Stimulated activated naive CD8-positive, alpha-beta T cell treated with anti-CD3 and anti-CD28 coated beads, Interleukin-15, Interleukin-2, amounts not matched to agents 100 U/mL and 50 U/mL, for 24 hours (primary cell): ENCODE measurements at regions not wholly inside any gene's neighbourhood (a gene's known extent, or its start where the extent isn't known, plus 50 kb on each side); places are given as distances from the start of the nearest gene placed in this dataset.
"Not testable (repeated sequence)": the region's sequence is repeated elsewhere in the genome, so short reads cannot be mapped to it uniquely, and the experiment has no call there.

Experiments
- ATAC-seq: fragments of 150-1000 bp; cut with Tn5 transposase; one replicate; pipeline ENCODE4 v1.10.0; 2021
- DNase-seq: peaks from one replicate; pipeline ENCODE4 v3.0.0; 2021

DNA sequence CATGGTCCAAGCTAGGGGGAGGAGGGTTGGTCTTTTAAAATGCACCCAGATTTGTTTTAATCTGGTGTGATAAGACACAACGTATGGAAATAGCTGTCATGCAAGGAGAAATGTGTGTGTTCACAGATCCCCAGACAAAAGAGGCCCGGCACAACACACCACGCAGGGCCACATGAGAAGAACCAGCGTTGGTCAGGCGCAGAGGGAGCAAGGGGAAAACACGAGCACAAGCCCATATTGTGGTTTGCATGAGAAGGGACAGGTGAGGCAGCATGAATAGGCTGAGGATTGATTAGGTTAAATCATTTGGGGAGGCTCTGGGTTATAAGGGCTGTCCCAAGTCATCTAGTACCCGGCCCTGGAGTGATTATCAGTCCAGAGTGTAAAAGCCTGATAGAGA lies 272.5 kb upstream of the NCKAP5 start:
- no peak for ATAC-seq
- DNase-seq = no peak

DNA sequence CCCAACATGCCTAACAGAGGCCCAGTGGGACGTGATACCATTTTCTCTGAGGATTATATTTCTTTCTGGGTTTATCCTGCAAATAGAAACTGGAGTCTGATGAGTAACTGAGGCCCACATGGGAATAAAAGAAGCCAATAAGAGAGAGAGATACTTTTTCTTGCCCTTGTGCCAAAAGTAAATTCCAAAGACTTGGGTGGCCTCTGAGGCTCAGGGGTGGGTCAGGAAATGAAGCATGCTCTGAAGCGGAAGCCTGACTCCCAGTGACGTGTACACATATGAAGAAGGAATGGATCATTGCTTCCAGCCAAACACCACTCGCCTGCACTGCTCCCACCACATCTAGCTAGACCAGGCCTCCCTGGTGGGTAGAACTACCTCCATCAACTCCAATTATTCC lies 273.6 kb upstream of the NCKAP5 start:
- DNase-seq (no peak), ATAC-seq (no peak)

DNA sequence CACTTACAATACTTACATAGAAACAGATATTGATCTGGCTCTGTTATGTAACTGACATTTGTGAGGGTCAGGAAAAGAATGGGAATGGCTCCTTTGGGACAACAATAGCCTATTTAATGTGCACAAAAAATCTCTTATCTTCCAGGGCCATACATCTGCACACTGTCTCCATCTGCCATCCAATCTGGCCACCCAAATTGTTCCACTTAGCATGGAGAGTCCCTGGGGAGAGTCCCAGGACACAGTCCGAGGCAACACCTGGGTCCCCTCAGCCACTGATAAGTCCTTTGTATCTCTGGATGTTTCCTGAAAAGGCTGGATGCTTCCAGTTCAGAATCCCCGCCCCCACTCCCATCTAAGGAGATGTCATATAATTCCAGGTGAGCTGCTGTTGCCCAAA lies 274.2 kb upstream of the NCKAP5 start:
- no peak for DNase-seq

DNA sequence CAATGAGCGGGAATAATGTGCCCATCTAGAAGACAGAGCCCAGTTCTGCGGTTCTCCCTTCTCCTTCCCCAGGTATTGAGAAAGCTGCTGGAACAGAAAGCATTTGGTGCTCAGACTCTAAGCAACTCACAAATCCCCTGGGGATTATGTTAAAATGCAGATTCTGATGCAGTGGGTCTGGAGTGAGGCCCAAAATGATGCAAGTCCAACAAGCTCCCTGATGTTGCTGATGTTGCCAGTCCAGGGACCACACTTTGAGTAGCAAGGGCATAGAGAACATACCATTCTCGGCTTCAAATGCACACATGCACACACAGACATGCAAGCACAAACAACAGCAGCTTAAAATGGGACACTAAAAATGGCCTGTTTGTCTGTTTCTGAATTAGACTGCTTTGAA lies 274.8 kb upstream of the NCKAP5 start:
- ATAC-seq = no peak
- DNase-seq = no peak

More for the DNA sequence above, 274.2 kb upstream of the NCKAP5 start:
- no peak for ATAC-seq

DNA sequence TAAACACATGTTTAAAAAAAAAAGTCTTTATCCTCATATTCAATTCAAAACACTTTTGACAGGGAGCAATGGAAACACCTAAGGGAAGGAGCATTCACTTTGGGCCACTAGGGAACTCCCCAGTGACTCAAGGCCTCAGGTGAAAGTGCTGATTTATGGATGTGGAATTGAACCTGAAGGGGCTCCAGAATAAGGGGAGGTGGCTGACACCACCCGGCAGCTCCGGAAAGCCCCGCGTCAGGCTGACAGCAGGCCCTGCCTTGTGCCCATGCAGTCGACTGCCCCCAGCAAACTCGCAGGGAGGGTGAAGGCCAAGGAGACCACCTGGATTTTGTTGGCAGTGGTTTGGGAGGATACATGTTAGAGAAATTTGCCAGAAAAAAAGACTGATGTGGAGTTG lies 275.3 kb upstream of the NCKAP5 start:
- ATAC-seq = no peak

DNA sequence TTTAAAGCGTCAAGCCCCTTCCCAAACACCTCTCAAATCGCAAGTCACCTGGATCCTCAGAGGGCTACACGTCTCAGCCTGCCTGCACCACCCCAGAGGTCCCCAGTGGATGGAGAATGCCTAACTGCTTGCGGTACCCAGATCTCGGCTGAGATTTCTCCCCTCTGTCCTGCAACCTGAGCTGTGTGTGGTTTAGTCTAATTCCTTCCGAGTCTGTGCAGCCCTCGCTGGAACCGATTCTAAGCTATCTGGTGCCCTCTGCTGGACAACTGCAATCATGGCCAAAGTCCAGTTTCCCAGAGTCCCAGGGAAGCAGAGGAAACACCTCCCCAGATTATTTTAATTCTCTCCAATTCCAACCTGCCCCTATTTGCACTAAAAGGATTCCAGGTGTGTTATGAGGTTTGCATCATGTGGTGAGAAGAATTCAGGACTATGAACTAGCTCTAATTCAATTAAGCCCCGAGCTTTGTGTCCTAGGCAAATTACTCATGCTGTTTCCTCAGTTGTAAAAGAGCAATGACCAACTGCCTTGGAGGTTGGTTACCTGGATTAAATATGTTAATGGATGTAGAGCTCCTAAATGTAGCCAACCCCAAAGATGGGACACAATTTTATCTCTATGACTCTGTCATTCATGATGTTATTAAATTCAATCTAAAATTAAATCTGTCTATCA lies 276.1 kb upstream of the NCKAP5 start:
- peak; percentile 54 for DNase-seq
- peak; percentile 46 for ATAC-seq

More for the DNA sequence above, 275.3 kb upstream of the NCKAP5 start:
- no peak for DNase-seq

DNA sequence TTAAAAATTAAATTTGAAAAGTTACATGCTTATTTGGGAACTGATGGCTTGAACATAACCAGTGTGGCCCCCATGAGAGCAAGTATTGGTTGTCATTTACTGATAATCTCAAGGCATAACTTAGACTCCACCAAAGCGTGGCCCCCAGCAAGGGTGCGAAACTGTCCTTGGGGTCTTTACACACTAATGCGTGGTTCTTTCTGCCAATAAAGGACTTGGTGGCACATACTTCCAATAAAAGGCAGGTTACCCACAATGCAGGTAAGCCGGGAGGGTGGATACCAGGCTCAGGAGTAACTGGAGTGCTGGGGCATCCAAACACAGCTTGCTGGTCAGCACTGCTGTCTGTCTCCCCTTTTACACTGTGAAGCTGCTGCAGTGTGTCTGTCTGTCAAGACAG lies 278.2 kb upstream of the NCKAP5 start:
- no peak for DNase-seq
- no peak for ATAC-seq

GRCh38 chr2:133847591-133847990 lies 279.3 kb upstream of the NCKAP5 start:
- ATAC-seq = no peak
- no peak for DNase-seq

DNA sequence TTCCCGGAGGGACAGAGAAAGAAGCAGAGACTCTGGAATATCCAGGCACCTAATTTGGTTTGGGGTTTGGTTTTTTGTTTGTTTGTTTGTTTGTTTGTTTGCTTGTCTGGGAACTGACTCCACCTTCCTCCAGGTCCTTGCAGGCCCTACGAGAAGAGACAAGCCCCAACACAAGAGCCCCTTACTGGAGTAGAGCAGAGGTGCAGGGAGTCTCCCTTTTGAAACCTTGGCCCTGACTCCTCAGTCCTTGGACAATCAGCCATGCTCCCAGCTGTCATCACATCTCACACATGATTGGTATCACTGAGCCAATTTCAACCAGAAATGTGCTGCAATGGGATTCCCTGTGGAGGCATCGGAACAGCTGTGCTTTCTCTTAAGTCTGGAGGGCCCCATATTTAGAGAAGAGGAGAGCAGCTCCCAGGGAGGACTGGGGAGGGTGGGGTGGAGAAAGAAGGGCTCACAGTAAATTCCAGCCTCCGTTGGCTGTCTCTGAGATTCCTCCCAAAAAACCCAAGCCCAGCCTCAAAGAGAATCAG lies 279.9 kb upstream of the NCKAP5 start:
- no peak for ATAC-seq
- DNase-seq = no peak

DNA sequence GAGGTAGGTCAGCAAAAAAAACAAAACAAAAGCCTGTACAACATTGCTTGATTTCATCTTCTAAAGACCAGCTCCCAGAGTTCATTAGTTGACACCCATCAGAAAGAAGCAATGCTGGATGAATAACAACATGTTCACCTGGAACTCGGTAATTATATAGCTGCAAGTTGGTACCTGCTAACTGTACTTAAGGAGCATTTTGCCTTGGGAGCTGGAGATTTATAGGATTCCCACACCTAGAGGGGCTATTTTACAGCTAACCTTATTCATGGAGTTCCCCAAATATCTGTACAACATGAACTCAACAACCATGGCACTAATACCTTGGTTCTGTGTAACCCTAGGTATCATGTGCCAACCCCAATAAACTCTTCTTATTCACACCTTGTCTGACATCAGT lies 281.1 kb upstream of the NCKAP5 start:
- ATAC-seq = no peak
- DNase-seq = no peak

GRCh38 chr2:133854603-133855200 lies 286.4 kb upstream of the NCKAP5 start:
- DNase-seq (no peak), ATAC-seq (no peak)

- no peak for ATAC-seq
Measured at GRCh38 chr2:133855526-133855925, 287.3 kb upstream of the NCKAP5 start.

GRCh38 chr2:133856678-133857077 lies 288.4 kb upstream of the NCKAP5 start:
- no peak for ATAC-seq
- DNase-seq = no peak

More at GRCh38 chr2:133855526-133855925, 287.3 kb upstream of the NCKAP5 start:
- no peak for DNase-seq

DNA sequence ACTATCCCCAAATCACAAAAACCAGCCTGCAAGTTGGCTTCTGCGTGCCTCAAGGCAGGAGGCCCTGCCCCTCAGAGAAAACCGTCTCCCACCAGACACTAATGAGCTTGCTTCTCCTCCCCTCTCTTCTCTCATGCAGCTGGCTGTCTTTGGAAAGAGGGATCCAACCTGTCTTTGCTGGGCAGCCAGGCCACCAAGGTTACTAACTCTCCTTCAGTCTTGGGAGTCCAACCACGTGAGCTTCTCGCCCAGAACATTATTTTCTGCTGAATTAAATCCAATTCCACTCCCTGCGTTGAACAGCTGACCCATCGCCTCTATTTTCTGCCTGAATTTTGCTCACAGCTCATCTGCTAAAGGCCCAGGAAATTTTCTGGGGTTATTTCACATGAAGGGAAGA lies 291.3 kb upstream of the NCKAP5 start:
- DNase-seq = no peak
- no peak for ATAC-seq

DNA sequence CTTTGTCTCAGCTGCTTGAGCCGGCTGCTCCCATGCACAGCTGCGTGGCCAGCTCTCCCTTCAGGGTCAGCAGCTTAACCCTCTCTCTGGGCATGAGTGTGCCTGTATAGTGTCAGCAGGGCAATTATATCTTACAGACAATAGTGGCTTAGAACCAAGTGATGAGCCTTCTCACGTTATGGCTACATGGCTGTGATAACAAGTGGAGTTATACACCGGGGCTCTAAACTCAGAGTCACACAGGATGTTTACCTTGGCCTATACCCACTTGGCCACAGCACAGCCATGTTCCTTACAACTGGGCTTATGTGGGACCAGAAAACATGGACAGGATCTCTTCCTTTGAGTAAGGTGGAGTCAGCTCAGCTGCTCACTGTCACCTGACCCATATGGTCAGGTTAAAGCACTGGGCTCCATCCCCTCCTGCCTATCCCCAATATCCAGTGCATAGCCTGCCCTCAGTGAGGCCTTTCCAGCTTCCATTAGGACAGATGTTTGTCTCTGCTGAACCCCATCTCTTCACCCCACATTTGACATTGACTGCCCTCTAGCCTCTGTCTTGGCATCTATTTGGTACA lies 294.2 kb upstream of the NCKAP5 start:
- ATAC-seq (no peak), DNase-seq (no peak)

DNA sequence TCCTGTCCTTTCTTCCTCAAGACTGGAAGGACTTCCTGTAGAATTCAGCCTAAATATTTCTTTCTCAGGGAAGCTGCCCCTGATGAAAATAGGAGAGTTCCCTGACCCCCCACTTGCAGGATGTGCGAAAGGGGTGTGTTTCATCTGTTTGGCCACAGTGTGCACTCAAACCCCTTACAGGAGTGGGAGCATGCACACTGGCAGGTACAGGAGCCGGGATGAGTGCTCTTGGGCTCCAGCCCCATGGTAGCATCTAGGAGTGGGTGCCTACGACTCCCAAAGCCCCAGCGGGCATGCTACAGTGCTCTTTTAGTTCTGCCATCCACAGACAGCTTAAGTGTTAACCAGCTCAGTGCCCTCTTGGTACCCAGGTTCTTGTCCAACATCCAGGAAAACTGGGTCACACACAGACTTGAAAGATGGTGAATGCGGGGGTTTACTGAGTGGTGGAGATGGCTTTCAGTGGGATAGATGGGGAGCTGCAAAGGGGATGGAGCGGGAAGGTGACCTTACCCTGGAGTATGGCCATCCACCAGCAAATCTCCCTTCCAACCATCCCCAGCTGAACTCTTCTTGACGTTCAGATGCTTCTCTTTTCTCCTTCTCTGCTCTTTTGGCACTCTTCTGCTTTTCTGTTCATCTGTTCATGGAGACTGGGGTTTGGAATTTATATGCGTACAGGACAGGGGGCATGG lies 295.0 kb upstream of the NCKAP5 start:
- no peak for DNase-seq
- ATAC-seq = no peak

DNA sequence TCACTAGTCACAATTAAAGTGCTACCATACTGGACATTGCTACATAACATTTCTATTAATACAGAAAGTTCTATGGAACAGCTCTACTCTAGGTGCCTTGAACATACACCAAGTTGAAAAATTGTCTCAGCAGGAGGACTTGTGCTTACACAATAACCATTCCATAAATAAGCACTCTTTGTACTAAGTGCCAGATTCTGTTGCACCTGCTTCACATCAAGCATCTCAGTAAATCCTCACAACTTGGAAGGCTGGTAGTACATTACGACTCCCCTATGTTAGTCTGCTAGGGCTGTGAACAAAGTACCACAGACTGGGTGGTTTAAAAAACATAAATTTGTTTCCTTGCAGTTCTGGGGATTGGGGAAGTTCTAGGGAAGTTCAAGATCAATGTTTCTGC lies 296.9 kb upstream of the NCKAP5 start:
- no peak for DNase-seq
- ATAC-seq = no peak

- ATAC-seq (no peak), DNase-seq (no peak)
Measured at GRCh38 chr2:133867166-133867565, 298.9 kb upstream of the NCKAP5 start.

DNA sequence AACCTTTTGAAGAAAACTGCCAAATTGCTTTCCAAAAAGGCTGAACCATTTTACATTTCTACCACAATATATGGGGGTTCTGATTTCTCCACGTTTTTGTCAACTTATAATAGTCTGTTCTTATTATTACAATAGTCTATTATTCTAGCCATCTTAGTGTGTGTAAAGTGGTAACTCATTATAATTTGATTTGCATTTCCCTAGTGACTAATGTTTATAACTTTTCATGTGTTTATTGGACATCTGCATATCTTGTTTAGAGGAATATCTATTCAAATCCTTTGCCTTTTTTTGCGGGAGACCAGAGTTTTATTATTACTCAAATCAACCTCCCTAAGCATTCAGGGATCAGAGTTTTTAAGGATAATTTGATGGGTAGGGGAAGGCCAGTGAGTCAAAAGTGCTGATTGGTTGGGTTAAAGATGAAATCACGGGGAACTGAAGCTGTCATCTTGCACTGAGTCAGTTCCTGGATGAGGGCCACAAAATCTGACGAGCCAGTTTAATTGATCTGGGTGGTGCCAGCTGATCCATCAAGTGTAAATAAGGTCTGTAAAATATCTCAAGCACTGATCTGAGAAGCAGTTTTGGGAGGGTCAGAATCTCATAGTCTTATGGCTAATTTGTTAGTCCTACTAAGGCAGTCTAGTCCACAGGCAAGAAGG lies 303.4 kb upstream of the NCKAP5 start:
- DNase-seq (no peak), ATAC-seq (no peak)

DNA sequence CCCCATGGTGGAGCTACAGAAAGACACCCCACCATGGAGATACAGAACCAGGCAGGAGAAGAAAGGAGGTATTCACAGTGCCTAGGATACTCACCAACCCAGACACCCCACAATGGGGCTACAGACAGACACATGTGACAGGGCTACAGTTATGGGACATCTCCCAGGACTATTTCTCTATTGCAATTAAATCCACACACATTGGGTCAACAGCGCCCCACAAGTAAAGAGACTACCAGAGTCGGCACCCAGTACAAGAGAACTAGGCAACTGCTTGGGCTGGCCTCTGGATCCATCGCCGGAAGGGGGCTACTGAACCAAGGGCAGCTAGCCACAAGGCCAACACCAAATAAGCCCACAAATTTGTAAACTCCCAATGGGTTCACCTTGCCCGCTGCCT lies 310.1 kb upstream of the NCKAP5 start:
- ATAC-seq (no peak), DNase-seq (no peak)

DNA sequence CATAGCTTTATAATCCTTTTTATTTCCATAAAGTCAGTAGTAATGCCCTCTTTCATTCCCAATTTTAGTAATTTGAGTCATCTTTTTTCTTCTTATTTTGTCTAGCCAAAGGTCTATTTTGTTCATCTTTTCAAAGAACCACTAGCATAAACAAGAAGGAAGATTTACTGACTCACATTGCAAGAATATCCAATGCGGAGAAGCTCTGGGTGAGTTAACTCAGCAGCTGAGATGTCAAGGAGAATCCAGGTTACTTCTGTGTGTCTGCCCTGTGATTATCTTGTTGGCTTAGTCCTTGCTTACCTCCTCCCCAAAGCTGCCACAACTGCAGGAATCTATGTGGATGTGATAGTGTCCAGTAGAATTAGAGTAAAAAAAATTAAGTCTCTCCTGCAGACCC lies 311.4 kb upstream of the NCKAP5 start:
- ATAC-seq (no peak), DNase-seq (no peak)

- ATAC-seq, DNase-seq: not testable (repeated sequence)
Measured at GRCh38 chr2:133882159-133882558, 313.9 kb upstream of the NCKAP5 start.
